Activated CD8-positive, alpha-beta memory T cell treated with anti-CD3 and anti-CD28 coated beads for 1 hour (primary cell): ENCODE measurements at regions not wholly inside any gene's neighbourhood (a gene's known extent, or its start where the extent isn't known, plus 50 kb on each side); places are given as distances from the start of the nearest gene placed in this dataset.

Experiments used
- DNase-seq, 2 donors: peaks; one replicate each; pipeline ENCODE4 v3.0.0-alpha.2; 2020; ENCODE audit warnings: low read depth in 1 of 2; ENCODE audit errors: extremely low read depth in 1 of 2

GRCh38 chr20:22652681-22653588 lies 68.6 kb upstream of the FOXA2 start:
- no peak for DNase-seq

DNA sequence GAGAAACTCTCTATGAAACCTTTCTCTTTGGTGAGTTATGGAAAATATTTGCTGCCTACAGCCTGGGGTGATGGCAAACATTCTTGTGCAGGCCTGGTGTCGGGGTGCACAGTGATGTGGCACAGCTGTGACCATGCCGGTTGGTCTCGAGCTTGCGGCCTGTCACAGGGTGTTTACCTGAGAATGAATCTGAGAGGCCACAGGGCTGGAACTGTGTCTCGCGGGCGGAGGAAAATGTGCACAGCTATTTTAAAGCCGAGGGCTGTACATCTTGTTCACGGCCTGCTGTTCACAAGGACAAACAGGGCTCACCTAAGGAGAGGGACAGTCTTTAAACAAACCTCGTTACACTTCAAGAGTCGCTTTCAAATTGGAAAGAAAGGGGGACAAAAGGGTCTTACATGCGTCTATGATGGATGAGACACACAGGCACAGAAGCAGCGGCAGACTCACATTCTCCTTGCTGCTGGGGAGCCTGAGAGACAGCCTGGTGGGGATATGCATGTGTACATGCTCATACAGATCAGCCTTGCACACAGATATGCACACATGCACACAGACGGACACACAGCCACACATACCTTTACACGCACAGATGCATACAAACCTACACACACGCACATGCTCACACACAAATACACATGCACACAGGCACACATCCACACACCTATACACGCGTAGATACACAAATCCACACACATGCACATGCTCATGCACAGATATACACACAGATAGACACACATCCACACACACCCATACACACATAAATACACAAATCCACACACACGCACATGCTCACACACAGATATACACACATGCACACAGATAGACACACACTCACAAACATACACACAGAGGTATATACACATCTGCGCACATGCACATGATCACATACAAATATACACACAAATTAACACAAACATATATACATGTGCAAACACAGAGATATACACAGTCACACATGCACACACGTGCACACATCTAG lies 69.6 kb upstream of the FOXA2 start:
- no peak for DNase-seq

DNA sequence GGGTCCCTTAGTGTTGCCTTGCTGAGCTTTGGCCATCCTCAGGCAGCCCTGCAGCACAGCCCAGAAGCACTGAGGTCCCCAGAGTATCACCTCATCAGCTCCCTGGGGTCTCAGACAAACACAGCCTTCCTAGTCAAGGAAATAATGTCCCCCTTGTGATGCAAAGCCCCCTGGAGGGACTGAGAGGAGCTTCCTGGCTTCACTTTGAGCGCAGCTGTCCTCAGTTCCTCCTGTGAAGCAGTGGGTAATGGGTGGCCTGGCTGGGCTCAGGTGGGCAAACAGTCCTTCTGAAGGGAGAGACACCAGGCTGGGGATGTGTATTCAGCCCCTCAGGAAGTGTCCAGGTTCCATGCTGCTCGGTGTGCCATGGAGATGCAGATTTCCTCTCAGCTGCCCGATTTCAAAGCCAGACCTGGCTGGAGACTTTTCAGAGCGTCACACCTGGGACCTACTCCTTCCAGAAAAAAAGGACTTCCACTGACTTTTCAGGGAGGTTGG lies 79.2 kb upstream of the FOXA2 start:
- DNase-seq = no peak

GRCh38 chr20:22667198-22667597 lies 82.8 kb upstream of the FOXA2 start:
- DNase-seq = no peak

GRCh38 chr20:22672191-22672590 lies 87.8 kb upstream of the FOXA2 start:
- DNase-seq = no peak

- no peak for DNase-seq
Observed at GRCh38 chr20:22673467-22673866, 89.1 kb upstream of the FOXA2 start.

DNA sequence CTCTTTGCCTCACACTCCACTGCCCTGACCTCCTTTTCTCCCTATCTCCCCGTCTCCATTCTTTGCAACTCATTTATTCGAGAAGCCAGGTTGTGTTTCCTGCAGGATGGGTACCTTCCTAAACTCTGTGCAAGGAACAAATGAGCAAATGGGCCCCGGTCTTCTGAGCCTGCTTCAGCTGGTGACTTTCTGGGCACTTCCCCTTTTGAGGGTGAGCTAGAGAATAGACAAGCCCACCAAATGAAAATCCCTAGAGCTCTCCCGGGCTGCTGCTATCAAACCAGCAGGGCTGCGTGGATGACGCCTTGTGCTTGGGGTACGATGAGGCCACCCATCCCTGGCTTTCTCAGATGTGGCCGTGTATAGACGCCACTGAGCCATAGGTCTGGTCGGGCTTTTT lies 91.0 kb upstream of the FOXA2 start:
- no peak for DNase-seq

DNA sequence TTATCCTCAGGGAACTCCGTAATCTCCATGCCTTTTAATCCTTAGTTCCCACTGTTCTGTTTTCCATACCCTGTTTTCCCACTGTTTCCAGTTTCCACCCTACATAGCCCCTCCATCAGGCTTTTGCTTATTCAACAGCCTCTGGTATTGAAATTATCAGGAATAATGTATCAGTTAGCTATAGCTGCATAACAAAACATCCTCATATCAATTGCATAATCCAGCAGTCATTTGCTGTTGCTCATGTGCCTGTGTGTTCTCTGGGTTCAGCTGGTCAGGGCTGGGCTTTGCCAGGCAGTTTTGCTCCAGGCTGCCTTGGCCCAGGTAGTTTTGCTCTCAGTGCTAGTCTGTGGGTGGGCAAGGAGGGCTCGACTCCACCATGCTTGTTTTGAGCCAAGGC lies 94.3 kb upstream of the FOXA2 start:
- no peak for DNase-seq

- DNase-seq = no peak
Observed at GRCh38 chr20:22679197-22679596, 94.8 kb upstream of the FOXA2 start.

DNA sequence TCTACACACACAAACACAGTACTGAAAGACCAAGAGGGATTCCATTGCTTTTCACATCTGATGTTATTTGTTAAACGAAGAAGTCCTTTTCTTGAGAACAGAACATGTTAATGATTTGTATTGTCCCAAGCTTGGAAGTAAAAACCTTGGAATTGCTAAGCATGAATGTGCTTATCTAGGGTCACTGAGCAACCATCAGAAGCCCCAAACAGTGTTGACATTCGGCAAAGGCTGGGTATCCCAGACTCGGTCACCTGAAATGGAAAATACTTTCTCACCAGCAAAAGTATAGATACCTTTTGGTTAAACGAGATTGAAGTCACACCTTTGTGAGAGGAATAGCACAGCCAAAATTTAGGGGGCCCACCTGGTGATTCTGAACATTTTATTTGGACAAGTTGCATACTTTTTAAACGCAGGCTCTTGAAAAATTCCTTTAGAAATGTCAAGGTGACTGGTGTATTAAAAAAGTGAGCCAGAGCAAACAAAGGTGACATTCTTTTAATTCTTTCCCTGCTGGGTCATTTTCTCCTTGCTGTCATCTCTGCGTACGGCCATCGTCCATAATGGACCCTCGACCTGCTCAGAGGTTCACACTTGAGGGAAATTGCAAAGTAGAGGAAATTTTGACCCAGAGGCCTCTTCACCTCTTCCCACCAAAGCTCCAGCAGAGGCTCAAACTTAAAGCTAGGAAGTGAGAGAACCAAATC lies 95.8 kb upstream of the FOXA2 start:
- DNase-seq = no peak

DNA sequence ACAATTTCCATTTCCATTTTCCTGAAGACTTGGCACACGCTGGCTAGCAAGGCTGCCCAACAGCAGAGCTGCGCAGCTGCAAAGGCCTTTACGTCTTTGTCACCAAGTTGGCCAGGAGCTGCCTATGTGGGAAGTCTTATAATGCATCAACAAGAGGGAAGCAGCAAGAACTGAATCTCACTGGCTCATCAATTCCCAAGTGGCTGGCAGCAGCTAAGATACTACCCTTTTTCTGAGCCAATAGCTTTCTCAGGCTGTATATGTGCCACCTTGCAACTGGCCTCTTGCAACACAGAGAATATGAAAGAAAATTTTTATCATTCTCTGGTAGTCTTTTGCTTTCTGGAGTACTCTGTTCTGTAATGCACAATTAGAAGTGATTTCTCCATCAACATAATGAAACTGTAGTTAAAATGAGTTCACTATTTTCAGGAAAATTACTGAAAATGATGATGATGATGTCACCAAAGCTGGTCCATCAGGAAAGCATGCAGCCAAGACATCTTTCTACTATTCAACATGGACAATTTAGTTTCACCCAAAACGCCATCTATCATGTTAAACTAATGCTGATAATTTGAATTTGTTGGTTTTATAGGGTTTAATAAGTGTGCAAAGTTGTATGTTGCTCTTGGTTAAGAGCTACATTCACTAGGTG lies 97.3 kb upstream of the FOXA2 start:
- no peak for DNase-seq

- DNase-seq = no peak
Observed at GRCh38 chr20:22682381-22682780, 98.0 kb upstream of the FOXA2 start.

- no peak for DNase-seq
Observed at GRCh38 chr20:22684072-22684762, 99.8 kb upstream of the FOXA2 start.

DNA sequence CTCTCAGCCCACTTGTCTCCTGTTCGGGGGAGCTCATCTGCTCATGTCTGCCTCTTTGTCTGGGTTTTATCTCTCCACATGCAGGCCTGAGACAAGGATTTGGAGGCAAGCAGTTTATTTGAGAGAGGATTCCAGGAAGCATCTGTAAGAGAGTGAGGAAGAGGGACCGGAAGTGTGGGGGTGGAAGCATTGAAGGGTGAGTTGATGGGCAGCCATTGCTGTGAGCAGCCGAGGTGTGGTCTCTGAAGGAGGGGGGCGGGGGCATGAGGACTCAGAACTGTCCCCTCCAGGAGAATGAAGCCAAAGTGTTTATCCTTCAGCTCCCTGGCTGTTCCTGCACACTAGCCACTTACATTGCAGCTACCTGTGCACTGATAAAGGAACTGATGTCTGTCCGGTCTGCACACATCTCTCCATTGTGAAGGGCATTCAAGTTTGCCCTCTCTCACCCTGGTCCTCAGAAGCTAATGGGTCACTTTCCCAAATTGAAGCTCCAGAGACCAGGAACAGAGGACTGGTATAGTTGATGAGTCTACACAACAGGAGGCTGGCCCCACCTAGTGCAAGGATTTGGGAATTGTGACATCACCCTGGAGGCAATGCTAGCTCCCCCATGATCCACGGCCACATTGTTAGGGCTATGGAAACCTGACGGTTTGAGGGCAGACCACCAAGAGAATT lies 100.5 kb upstream of the FOXA2 start:
- no peak for DNase-seq

GRCh38 chr20:22686097-22686496 lies 101.7 kb upstream of the FOXA2 start:
- DNase-seq = no peak

- no peak for DNase-seq
Observed at GRCh38 chr20:22687676-22688349, 103.4 kb upstream of the FOXA2 start.

DNA sequence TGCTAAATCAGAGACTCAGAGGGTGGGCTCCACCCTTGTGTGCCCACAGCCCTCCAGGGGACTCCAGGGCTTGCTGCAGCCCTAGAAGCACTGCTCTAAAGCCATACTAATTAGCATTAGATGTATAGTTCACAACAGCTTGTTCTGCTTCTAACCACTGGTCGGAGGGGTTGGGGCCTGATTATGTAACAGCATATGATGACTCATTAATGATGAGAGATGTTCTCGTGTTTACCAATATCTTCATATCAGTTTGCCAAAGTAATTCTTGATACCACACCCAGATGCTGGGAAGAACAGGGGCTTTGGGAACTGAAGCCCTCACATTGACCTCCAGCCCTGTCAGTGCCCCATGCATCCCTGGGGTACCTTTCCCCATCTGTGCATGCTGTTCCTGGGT lies 104.1 kb upstream of the FOXA2 start:
- no peak for DNase-seq

- DNase-seq = no peak
Observed at GRCh38 chr20:22689266-22689665, 104.9 kb upstream of the FOXA2 start.

- no peak for DNase-seq
Observed at GRCh38 chr20:22690000-22690399, 105.6 kb upstream of the FOXA2 start.
